ENCODE measurements at regions not wholly inside any gene's neighbourhood (a gene's known extent, or its start where the extent isn't known, plus 50 kb on each side); places are given as distances from the start of the nearest gene placed in this dataset.

DNA sequence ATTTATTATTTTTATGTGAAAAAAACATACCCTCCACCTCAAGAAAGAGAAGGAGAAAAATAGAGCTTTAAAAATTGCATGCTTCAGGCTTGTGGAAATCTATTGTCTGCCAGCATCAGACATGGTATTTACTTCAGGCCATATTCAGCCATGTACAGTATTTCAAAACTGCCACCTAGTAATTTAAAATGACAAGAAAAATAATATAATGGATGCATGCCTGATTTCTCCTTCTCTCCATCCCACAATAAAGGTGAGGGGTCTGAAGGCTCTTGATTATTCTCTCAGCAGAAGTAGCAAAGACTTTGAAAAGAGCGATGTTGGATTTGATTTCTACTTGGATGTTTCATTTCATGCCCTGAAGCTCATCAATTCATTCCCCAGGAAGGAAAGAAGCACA, 250.7 kb downstream of the TBC1D4 start:
- no peak for DNase-seq

DNA sequence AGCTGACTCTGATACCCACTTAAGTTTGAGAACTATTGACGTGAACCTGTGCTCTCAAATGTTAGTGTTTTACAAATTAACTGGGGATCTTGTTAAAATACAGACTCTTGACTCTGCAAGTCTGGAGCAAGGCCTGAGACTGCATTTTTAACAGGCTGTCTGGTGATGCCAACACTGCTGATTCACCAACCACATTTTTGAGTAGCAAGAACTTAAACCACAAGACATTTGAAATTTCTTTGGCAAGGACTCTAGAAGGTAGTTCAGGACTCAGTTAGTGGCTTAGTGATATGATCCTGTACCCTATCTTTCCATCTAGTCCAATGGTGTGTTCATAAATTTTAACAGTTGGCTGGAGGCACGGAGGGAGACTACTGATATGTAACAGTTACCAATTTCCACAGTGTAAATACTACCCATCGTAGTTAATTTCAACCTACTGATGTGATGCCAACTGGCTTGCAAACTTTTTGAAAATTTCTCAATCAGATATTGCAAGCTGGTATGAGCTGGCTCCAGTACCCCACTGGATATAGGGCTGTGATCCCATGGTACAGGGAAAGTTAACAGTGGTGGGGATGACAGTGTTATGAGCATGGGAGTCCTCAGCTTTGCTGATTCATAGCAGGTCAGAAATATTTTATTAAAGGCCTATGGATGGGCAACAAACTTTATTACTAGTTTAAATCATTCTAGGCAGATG, 255.1 kb downstream of the TBC1D4 start:
- DNase-seq: no peak

DNA sequence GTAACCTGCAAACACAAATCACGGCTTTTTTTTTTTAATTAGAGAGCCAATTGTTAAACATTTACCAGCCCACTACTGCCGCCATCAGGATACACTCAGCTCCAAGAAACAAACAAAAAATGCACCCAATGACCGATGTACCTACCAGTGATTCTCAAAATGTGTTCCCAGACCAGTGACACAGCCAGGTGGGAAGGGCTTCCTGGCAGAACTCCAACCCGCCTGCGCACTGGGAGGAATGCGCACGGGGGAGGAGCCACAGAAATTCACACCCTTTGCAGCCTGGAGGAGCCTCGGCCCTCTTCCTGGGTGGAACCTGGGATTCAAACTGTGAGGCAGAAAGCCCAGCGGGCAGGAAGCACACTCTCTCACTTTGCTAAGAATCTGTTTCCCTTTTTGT, 255.9 kb downstream of the TBC1D4 start:
- no peak for DNase-seq

DNA sequence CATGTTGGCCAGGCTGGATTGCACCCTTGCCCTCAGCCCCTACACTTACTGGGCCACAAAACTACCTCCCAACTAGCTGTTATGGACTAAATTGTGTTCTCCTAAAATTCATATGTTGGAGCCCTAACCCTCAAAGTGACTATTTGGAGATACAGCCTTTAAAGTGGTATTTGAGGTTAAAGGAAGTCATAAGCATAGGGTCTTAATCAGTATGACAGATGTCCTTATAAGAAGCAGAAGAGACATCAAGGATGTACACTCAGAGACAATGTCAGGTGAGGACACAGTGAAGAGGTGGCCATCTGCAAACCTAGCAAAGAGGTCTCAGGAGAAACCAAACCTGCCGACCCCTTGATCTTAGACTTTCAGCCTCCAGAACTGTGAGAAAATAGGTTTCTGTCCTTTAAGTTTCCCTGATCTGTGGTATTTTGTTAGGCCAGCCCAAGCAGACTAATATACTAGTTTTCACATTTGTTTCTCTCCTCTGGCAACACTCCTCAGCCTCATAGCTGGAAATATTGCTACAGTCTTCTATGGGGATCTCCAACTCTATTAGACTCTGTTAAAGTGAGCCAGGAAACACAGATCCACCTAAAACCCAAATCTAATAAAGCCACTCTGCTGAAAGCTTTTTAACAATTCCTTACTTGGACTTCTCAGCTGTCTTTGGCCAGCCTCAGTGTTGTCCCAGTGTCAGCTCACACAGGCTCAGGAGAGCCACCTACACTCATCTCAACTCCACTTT, 256.5 kb downstream of the TBC1D4 start:
- DNase-seq: peak; percentile 30

DNA sequence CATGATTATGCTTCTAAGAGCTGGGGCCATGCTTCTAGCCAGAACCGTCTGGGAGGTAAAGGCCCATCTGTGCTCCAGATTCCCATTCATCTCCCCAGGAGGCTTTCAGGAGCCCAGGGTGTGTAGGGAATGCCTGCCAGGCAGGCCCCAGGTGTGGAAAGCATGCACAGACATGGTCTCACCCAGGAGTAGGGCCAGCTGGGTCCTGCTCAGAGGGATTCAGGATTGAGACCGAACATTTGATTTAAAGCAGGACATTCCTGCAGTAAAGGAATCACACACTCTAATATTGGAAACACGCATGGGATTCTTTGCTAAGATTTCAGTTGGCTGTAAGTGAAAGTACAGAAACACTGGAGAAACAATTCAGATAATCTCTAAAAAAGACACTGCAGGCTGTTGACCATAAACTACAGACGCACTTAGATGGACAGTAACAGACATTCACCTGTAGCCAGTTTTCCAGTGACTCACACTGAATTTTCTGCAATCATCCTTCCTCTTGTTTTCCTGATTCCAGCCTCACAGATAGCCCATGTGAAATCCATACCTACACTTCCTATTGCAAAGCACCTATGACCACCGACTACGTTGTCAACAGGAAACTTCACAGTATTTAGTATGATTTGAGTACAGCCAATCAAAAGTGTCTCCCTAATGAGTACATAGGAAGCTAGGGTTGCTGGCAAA, 257.8 kb downstream of the TBC1D4 start:
- DNase-seq: peak; percentile 87

DNA sequence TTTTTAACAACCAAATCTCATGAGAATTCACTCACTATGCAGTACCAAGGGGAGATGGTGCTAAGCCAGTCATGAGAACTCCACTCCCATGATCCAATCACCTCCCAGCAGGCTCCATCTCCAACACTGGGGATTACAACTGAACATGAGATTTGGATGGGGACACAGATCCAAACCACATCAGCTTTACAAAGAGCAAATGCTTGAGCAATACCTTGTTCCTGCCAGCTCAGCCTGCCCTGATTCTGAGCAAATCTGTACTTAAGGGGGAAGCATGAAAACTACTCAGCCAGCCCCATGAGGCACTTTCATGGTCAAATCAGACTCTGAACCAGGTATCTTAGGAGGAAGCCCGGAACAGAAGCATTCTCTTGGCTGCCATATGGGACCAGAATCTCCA, 259.9 kb downstream of the TBC1D4 start:
- no peak for DNase-seq

DNA sequence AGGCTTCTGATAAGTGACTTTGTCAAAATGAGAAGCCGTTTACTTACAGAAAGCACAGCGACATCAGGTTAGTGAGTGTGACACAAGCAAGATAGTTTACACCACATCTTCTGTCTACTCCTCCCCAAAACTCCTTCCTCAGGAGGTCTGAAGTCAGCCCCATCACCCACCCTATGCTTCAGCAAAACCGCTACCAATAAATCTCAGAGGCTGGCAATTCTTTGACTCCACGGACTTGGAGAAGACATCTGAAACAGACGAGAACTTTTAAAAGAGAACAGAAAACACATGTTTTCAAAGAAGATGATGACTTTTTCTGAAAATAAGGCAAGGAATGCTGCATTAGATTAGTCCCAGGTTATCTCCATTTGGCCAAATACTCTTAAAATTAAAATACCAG, 261.1 kb downstream of the TBC1D4 start:
- peak; percentile 75 for DNase-seq

DNA sequence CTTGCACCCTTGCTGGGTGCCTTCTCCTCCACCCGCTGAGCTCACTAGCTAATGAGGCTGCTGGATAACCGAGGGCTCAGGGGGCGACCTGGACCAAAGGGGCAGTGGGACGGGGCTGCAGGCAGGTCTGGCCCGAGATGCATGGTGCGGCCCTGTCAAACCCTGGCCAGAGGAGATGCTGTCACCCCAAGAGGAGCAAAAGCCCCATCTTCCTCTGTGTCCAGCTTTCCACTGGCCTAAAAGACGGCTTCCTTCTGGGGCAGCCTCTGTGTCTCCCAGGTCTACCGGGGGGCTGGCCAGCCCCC, 261.8 kb downstream of the TBC1D4 start:
- no peak for DNase-seq

DNA sequence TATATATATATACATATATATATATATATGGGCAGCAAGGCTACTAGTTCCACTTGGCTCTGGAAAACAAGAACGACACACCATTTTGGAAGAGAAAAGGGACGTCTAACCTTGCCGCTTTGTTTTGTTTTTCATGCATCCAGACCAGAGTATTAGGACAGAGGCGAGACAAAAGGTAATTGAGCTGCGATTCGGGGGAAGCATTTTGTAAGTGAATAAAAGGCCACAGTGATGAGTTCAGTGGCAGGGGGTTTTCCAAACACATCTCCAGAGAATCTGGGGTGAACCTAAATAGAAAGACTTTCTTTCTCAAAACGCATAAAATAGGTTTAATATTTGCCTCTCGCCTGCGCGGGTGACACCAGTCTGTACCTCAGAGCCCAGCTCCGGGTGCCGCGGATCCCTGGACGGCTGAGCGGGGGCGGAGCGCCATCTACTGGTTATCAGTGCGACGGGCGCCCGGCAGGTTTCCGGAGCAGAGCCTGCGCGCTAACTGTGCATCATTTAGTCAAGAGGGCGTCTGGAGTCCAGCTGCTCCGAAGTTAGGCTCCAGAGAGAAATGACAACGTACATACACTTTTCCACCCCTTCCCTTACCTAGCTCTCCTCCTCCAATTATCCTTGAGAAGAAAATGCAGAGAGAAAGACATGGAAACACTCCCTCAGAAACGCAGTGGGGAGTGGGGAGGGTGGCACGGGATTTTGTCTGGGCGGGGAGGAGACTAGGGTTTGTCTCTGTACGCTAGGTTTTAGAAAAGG, 262.3 kb downstream of the TBC1D4 start:
- DNase-seq: peak; percentile 82

DNA sequence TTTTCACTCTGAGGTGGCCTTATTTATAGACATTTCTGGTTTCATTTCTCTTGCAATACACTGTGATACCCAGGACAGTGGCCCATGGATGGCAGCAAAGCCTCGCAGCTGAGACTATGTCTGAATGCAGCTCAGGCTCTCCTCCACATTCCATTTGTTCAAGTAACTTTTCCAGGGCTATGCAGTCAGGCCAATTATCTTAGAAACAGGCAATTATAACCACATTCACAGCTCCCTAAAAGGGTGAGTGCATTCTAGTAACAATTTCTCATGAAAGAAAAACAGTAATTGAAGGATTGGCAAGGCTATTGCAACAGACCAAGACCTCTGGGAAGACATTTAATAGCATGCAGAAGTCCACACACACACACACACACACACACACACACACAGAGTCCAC, 264.0 kb downstream of the TBC1D4 start:
- DNase-seq: peak; percentile 24

DNA sequence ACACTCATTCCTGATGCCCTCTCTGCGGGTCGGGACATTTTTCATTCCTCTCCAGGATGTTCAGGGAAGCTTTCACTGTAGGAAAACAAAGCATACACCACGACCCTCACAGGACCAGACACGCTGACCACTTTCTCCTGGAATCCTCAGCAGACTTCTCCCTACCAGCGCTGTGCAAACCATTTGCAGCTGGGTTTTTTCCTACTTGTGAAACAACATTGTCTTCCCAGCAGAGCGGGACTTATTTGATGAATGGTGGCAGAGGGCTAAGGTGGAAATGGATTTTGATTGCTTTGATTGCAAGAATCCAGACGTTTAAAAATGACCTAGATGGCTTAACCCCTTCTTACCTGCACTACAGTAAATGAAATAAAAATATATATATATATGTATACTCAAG, 265.9 kb downstream of the TBC1D4 start:
- no peak for DNase-seq

DNA sequence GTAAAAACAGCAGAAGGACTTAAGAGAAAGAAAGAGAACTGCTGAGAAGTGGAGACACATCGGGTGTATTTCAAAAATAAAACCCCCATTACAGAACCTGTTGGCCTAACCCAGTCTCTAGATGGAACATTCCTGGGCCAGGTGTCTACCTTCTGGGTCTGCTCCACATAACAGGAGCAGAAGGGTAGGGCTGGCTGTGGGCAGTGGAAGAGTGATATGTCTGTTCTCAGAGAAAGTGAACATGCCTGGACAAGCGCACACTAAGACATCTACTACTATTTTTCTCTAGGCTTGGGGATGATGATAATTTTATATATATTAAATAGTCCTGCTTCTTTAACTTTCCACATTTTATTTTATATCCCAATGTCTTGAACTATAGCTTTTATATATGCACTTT, 267.1 kb downstream of the TBC1D4 start:
- DNase-seq: no peak

DNA sequence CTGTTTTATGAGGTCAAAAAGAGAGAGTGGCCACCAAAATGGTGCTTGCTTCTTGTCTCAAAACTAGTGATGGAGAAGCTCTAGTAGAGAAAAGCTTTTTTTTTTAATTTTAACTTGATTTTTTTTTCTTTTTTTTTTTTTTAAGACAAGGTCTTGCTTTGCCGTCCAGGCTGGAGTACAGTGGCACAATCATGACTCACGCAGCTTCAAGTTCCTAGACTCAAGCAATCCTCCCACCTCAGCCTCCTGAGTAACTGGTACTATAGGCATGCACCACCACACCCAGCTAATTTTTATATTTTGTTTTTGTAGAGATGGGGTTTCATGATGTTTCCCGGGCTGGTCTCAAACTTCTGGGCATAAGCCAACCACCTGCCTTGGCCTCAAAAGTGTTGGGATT, 279.0 kb downstream of the TBC1D4 start:
- no peak for DNase-seq

DNA sequence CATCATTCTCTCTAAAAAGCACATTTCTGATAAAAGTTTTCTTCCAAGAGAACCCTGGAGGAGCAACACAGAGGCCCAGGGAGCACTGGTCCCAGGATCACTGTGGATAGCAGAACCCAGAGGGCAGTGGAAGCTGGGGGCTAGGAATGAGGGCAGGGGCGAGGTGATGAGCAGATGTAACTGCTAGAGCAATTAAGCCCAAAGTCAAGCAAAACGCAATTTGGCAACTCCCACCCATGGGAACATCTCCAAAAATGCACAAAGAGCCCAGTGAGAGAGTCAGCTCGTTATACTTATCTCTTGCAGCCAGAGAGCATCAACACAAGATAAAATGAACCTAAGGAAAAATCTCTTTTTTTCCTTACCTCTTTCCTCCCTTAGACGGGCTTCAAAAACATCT, 284.2 kb downstream of the TBC1D4 start:
- no peak for DNase-seq

DNA sequence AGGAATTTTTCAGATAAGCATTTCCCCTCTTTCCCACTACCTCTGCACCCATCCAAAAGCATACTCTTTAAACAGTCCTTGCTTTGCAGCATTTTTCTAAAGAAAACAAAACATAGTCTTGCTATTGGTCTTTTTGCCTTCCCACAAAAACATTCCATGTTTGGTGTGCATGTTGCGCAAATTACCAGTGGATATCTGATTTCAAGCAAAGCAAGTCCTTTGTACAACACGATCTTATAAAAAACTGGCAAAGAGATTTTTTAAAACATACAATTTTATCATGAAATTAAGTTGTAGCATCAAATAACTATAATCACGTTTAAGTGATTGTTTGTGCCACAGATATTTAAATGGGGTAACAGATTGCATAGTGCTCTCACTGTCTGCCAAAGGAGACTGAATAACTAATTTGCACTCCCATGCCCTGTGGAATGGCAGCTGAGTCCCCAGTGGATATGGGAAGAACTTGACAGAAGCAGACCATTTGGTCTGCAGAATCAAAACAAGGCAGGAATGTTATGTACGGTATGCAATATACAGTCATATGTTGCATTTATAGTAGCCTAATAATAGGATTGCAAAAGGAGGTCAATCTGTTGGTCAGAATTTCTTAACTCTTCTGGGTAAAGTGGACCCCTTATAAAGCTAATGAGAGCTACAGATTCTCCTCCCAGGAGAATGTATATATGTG, 285.7 kb downstream of the TBC1D4 start:
- no peak for DNase-seq

DNA sequence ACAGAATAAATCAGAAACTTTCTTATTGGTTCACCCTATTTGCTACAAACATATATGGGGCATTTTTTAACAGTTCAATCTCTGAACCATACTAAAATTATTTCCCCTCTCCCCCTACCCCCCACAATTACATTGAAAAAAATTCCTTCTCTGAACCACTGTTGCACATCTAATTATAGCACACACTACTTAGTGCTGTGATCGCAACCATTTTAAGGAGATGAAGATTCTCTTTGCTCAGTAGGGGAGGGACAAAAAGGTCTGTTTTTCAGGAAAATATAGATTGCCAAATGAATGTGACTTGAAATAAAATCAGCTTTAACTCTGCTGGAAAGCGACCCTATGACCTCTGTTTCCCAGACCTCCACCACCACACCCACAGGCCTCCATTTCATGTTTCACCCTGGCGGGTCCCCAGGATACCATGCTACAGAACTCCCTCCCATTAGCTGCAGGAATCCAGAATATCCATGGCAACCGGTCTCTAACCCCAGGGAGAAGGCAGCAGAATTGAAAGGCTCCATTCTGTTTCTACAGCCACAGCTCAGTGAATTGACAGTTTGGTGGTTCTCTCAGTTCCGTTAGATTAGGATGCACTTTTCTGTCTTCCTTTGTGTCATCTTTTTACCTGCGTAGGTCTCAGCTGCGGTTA, 286.3 kb downstream of the TBC1D4 start:
- DNase-seq: peak; percentile 21

DNA sequence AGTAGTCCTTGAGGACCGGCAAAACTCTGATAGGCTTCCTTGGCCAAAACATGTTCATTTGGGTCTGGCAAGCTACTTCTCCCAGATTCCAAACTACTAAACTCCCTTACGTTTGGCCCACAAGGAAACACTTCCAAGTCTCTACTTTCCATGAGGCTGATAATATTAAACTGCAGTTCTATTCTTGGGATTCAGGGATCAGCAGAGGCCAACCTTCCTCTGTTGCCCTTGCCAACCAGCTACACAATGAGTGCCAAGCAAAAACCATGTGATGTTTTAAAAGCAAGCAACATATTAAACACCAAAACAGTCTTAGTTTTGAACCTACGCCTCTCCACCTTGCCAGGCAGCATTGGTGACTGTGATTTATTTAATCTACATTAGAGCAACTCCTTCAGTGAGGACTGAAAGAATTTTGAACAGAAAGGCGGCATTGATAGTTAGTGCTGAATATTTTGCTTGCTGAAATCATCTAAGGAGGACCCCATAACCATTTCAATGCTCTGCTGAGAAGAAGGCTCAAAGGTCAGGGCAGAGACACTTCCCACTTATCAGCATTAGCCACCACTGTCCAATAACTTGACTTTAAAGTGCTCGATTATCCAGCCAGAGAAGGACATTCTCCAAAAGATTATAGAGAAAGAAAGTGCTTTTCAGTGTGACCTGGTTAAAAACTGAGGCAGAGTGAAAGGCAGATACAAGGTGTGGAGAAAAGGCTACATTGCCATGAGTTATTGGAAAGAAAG, 287.1 kb downstream of the TBC1D4 start:
- no peak for DNase-seq

DNA sequence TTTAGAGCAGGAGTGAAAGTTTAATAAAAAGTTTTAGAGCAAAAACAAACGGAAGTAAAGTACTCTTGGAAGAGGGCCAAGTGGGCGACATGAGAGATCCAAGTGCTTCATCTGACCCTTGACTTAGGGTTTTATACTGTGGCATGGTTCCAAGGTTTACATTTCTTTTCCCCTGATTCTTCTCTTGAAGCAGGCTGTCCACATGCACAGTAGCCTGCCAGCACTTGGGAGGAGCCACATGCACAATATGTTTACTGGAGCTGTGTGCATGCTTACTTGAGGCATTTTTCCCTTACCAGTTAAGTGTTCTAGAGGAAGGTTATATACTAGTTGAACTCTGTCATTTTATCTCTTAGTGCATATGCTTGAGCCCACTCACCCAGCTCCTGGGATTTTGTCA, 295.6 kb downstream of the TBC1D4 start:
- DNase-seq: peak; percentile 7

DNA sequence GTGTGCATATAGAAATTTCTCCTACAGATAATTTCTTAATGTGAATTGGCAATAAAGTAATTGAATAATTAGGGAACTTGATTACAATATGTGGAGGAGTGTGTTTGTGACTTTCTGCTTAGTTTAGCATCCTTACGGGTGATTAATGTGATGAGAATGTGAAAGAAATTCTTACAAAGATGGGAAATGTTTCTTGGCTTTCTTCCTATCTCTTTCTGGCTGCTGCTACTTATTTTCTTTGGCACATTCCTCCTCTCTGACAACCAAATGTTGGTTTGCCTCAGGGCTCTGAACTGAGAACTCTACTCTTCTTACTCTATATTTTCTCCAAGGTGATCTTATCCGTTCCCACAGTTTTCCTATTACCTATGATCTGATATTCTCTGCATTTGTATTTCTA, 300.1 kb downstream of the TBC1D4 start:
- peak; percentile 68 for DNase-seq

DNA sequence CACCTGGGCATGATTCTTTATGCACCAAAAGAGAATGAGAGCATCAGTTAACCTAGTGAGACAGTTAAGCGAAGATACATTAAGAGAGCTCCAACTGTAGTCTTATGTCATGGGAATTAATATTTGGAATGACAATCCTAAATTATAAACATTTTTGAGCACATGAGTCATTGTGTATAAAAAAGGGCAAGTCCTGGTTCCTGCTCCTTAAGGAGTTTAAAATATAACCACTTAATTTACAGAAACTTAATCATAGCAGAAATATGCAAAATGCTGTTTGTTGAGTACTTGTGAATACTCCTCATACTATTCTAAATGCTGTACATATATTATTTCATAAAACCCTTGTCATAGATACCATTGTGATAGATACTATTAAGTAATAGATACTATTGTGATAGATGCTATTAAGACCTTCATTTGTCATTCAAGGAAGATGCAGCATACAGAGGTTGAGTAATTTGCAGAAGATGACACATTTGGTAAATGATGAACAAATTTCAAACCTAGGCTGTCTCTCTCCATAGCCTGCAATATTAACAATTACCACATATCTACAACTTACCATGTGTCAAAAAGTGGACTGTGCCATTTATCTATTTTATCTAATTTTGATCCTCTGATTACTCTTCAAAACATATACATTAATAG, 301.0 kb downstream of the TBC1D4 start:
- DNase-seq: no peak

DNA sequence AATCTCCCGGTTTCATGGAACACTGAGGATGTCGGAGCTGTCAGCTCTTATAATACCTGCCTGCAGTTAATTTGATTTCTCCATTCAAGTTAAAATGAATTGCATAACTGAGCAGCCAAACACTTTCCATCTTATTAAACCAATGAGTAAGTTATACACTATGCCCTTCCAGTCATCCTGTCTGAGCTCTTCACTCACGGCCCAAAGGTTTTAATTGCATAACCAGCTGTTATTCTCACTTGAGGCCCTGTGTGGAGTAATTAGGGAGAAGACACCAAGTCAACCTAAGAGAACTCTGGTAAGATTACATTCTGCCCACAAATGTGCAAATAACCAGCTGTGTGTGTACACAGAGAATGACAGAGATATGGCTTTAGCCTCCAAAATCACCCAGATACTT, 303.5 kb downstream of the TBC1D4 start:
- DNase-seq: no peak
